NCI-H1436 treated with DMSO at 0.1 percent for 48 hours (cell line): ENCODE measurements at regions not wholly inside any gene's neighbourhood (a gene's known extent, or its start where the extent isn't known, plus 50 kb on each side); places are given as distances from the start of the nearest gene placed in this dataset.
A peak's percentile ranks its signal among the peaks of the same experiment; 100 is the strongest.
"Not testable (repeated sequence)": the region's sequence is repeated elsewhere in the genome, so short reads cannot be mapped to it uniquely, and the experiment has no call there.

Experiments
- DNase-seq: peaks from one replicate; lab custom pipeline; 2025; lab: John Stamatoyannopoulos, UW

DNA sequence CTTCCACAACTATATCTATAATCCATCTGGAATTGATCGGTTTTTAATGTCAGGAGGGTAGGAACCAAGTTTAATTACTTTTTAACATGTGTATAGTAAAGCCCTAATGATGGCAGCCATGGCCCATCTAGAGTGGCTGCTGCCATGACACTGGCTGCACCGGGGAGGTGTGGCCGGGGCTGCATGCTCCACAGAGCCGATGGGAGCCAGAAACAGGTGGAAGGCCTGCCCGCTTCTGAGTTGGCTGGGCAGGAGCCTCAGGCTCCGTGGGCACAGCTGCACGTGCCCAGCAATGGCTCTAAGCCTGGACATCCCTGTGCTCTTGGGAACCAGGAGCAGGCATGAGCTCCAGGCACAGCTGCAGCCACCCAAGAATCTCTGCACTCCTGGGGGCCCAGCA lies 73.0 kb downstream of the GBP6 start:
- DNase-seq, result no peak

DNA sequence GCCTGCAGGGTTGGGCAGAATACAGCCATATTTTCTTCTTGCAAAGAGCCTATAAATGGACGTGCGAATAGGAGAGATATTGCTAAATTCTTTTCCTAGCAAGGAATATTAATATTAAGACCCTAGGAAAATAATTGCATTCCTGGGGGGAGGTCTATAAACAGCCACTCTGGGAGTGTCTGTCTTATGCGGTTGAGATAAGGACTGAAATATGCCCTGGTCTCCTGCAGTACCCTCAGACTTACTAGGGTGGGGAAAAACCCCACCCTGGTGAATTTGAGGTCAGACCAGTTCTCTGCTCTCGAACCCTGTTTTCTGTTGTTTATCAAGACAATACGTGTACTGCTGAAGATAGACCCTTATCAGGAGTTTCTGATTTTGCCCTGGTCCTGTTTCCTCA lies 74.4 kb downstream of the GBP6 start:
- not testable (repeated sequence) for DNase-seq

DNA sequence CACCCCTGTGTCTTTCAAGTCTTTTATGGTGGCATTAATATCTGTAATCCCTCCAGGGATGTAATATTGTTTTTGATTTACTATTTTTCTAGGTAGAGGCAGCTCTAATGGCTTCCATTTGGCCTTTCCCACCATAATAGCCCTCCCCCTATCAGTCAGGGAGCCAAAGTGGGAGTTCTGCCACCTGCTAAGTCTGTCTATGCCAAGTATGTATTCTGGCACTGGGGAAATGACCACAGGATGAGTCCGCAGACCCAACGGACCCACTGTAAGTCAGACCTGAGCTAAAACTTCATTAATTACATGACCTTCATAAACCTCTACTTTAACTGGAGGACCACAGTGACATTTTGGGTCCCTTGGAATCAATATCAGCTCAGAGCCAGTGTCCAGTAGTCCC lies 77.1 kb downstream of the GBP6 start:
- no peak for DNase-seq

DNA sequence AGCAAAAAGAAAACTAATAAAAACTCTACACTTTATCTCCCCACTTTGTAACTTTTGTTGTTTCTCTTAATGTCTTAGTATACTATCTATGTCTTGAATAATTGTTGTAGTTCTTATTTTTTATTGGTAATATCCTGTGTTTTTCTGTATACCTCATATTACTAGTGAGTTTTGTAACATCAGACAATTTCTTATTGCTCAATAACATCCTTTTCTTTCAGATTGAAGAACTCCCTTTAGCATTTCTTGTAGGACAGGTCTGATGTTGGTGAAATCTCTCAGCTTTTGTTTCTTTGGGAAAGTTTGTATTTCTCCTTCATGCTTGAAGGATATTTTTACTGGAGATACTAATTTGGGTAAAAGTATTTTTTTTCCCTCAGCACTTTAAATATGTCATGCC lies 79.8 kb upstream of the LRRC8B start:
- no peak for DNase-seq

DNA sequence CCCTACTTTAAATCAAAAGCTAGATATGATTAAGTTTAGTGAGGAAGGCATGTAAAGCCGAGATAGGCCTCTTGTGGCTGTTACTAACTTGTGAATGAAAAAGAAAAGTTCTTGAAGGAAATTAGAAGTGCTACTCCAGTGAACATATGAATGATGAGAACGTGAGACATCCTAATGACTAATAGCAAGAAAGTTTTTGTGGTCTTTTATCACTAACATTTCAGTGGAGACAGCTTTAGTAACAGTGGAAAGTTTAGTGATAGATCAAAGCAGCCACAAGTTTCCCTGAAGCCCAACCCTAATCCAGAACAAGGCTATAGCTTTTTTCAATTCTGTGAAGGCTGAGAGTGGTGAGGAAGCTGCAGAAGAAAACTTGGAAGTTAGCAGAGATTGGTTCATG lies 73.6 kb upstream of the LRRC8B start:
- no peak for DNase-seq

DNA sequence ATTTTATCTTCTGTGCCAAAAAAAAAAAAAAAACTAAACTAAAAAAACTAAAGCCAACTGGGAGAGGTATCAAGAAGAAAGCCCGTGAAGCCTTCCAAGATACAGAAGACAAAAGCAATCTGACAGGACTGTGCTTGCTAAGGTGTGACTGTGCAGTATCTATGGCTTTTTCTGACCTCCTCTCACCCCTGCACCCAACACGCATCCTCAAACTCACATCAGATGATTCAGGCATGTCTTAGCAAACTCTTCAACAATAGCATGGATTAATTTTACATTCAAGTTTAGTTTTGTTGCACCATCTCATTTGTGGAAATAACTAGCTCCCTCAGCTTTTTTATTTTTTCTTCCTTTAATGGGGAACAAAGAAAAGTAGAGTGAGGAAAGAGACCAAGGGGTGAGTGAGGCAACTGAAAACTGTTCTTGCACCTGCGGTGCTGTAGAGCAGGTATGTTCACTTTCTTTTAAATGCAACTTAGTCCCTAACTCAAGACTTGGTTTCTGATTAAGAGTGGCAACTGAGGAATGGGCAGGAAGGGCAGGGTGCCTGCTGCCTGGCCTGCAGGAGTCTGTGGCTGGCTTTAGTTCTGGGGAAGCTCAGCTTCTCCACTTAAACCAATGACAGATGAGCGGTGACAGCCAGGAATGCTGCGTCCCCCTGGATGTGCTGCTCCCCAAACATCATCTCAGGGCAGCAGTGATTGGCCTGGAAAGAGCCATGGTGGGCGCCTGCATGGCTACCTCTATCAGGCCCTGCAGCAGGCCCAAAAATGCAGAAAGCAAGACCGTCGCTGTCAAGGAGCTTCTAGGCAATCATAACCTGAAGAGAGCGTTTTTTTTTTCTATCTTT lies 71.3 kb upstream of the LRRC8B start:
- DNase-seq, result no peak

DNA sequence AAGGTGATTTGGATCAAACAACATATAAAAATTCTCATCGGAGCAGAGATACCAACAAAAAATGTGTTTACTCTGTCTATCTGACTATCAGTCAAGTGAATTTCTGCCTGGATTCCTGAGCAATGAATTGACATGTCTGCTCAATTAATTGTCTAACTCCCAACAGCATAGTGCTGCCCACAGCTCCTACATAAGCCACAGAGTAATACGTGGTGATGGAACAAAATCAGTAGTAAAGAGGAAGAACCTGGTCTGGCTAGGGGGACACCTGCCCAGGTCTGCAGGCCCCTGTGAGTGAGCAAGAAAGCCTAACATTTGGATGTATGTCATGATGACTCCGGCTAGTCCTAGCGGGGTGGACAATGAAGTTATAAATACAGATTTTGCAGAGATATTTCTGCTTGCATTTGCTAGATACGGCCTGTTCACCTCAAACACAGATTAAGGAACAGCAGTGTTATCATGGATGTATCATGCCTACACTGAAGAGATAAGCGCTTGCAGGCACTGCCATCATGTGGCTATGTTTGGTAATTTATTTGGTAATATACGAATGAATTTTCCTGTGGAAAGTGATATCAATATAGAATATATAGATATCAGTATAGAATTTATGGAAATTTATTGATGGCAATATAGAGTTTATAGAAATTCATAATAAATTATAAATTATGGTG lies 69.6 kb upstream of the LRRC8B start:
- DNase-seq, result peak; percentile 29

DNA sequence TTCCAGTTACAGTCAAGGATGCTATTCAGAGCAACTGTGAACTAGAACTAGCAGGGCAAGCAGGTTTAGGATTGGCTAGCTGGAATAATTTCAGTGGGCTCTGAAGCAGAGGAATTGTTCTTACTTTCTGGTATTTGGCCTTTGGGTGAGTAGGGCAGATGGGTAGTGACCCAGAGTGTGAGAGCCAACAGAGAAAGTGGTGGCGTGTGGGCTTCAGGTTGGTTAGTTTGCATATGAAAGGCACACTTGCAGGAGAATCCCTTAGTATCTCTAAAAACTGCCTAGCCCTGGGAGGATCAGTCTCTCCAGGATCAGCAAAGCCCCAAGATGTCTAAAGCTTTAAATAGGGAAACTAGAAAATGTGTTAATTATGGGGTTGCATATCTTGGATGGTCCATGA lies 67.6 kb upstream of the LRRC8B start:
- DNase-seq, result no peak

DNA sequence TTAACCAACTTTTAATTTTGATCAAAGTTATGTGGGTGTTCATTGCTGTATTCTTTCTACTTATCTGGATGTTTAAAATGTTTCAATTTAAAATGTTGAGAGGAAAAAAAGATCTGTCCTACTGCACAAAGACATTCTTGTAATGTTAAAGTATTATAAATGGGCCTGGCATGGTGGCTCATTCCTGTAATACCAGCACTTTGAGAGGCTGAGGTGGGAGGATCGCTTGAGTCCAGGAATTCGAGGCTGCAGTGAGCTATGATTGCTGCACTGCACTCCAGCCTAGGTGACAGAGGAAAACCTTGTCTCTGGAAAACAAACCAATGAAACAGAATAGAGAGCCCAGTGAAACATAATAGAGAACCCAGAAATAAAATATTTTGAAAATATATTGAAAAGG lies 65.5 kb upstream of the LRRC8B start:
- no peak for DNase-seq

DNA sequence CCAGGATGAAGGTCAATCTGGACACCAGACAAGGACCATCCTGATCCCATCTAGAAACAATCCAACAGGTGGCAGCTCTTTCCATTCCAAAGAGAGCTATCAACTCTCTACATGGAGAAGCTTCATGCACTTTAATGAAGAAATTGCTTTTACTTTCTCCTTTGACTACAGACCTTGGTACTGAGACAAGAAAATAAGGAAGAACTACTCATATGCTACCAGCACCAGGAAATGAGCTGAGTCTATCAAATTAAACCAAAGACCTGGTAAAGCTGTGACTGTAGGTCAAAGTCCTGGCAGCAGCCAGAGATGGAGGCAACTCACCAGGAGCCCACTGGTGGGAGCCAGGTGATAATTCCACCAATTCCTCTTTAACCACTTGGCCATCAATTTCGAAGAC lies 64.3 kb upstream of the LRRC8B start:
- no peak for DNase-seq

DNA sequence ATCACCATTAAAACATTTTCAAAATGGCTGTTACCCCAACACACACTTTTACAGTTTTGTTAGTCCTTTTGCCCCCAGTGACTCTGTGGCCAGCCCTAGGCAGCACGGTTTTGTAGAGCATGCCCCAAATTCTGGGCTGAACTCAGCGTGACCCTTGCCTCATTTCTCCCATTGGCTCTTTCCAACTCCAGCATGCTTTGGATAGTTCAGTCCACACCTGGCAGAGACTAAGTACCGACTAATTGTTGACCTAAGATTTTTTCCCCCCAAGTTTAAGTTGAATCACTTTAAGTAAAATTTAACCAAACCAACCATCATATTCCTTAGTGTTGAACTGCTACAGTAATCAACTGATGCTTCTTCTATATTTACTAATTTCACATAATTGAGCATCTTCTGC lies 62.4 kb upstream of the LRRC8B start:
- DNase-seq, result no peak

DNA sequence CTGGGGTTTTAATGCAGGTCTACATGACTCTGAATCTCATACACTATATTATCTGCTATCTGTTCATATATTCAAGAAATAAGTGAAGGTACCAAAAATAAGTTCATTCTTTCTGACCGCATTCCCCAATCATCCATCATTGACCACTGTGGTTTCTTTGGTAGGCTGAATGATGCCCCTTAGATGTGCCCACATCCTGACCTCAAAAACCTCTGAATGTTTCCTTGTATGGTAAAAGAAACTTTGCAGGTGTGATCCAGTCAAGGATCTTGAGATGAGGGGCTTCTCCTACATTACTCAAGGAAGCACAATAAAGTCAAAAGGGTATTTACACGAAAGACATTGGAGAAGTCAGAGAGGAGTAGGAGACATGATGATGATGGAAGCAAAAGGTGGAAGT lies 60.6 kb upstream of the LRRC8B start:
- no peak for DNase-seq

DNA sequence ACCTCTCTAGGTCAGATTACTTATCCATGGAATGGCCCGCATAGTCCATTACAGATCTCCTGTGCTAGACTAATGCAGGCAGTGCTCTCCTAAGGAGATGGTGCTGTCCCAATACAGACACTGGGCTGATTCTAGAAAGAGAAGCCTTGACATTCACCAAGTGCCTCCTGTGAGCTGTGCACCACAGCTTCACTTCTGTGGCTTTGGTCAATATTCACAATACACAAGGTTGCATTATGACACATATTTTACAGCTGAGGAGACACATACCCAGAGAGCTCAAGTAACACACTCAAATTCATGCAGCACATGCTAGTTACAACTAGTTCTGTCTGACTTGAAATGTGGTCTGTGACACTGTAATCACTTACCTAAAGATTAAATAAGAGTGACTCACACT lies 59.4 kb upstream of the LRRC8B start:
- no peak for DNase-seq

DNA sequence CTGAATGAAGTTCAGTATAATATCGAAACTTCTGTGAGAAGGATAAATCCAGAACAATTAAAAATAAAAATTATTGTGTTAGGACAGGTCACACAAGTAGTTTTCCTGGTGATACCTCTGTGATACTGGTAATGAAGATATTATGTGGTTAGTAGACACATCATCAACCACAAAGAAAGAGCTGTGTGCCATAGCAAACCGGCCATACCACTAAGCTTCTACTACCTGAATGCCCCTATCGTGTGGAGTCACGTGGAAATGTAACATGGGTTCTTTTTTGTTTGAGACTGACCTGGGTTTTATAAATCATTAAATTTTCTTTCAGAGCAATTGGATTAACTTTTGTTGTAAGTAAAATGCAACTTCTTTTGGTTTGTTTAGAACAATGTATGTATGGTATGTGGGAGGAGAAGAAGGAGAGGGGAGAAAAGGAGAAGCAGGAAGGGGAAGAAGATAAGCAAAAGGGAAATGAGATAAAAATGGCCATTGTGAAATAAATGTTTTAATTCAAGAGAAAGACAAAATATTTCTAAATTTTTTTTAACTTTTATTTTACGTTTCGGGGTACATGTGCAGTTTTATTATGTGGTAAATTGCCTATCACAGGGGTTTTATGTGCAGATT lies 58.2 kb upstream of the LRRC8B start:
- no peak for DNase-seq

DNA sequence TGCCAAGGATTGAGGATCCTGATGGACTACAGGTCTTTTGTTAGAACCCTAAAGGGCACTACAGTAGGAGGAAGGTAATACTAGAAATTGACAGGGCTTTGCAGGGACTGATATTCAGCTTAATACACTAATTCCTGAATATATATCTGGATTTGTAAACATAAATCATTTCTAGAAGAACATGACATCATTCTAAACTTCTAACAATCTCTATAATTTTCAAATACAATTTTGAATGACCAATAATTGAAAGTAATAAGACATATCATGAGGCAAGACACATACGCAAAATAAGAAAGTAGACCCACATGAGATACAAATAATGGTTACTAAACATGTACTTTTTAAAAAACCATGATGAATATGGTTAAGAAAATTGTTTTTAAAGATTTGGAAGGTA lies 52.4 kb upstream of the LRRC8B start:
- no peak for DNase-seq

DNA sequence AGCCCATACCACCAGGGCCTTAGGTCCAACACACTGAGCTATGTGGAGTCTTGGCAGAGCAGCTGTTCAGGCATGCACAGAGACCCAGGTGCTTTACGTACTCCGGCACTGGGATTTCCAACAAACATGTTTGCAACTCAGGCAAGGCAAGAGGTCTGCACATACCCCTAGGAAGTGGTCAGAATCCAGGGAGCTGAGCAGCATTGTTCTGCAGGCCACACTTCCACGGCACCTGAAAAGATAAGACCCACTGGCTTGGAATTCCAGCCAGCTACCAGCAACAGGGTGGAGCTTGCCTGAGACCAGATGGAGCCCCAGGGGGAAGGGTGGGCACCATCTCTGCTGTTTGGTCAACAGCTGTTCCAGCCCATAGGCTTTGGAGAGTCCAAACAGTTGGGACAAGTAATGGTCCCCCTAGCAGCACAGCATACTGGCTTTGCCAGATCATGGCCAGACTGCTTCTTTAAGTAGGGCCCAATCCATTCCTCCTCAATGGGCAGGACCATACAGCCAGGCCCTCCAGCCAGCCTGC lies 51.7 kb upstream of the LRRC8B start:
- DNase-seq, result no peak
